ENCODE measurements at regions not wholly inside any gene's neighbourhood (a gene's known extent, or its start where the extent isn't known, plus 50 kb on each side); places are given as distances from the start of the nearest gene placed in this dataset.

- TF ChIP-seq HMGN3 (IDR thresholded peaks at IDR 0.05; ENCODE audit: borderline replicate concordance, extremely low read depth, insufficient read length, low read depth, low read length) (no peak), ZNF717 (CRISPR knock-in tag; IDR thresholded peaks at IDR 0.05) (no peak)
Observed at GRCh38 chr6:119915971-119916370, 566.4 kb upstream of the MAN1A1 start (continued).

GRCh38 chr6:119908157-119908556, 558.6 kb upstream of the MAN1A1 start:
- no peaks in the 10 kb centered on the region for H3K36me3 ChIP-seq (ENCODE audit: control insufficient read depth, insufficient read depth, low read length)
- no peak for ATAC-seq
- intact Hi-C loops (cut with micrococcal nuclease), result no loop called here
- CTCF ChIA-PET (ENCODE audit: low intra/inter-chr PET ratio), result no interaction called here
- no peak overlapping the region for H3K9ac ChIP-seq (ENCODE audit: insufficient read depth in 1 of 2, low read depth in 2 of 2, low read length in 2 of 2)
- FAIRE-seq, result no peak
- H3K4me1 ChIP-seq (replicated peaks in 1 of 2; ENCODE audit: control insufficient read depth in 2 of 2, insufficient read depth in 2 of 2, low read length in 2 of 2), result no peaks in the 10 kb centered on the region
- no peak for DNase-seq (ENCODE audit: extremely low read depth in 1 of 4, low spot score in 3 of 4)
- in situ Hi-C loops (cut with MboI), result no loop called here
- no peaks in the 10 kb centered on the region for H3K27me3 ChIP-seq (ENCODE audit: control insufficient read depth in 2 of 2, insufficient read depth in 2 of 2, low read length in 2 of 2)
- POLR2A ChIA-PET, result no interaction called here
- no peaks in the 10 kb centered on the region for H3K9me1 ChIP-seq (ENCODE audit: control insufficient read depth, insufficient read depth, low read length)
- H3K79me2 ChIP-seq (ENCODE audit: control insufficient read depth, insufficient read depth, low read length), result no peaks in the 10 kb centered on the region
- TF ChIP-seq RBM15 (IDR thresholded peaks at IDR 0.05; ENCODE audit: insufficient read depth, low read length), result no peak
- no peak for TF ChIP-seq FOXO4 (CRISPR knock-in tag; IDR thresholded peaks at IDR 0.05)
- no peak for TF ChIP-seq MEF2D (tag; conservative IDR thresholded peaks at IDR 0.05; ENCODE audit: low read depth)
- no peak for TF ChIP-seq RREB1 (CRISPR knock-in tag; IDR thresholded peaks at IDR 0.05)
- no peak overlapping the region for H3K4me3 ChIP-seq
- BruUV-seq (replicated peaks), result no TSS peak
- no peaks in the 10 kb centered on the region for H4K20me1 ChIP-seq (replicated peaks; ENCODE audit: control insufficient read depth, insufficient read depth, low read length)
- H3K9me3 ChIP-seq (replicated peaks; ENCODE audit: control insufficient read depth, insufficient read depth, low read depth, low read length), result no peaks in the 10 kb centered on the region
- no peak overlapping the region for H3K4me2 ChIP-seq (ENCODE audit: insufficient read depth, low read length)
- H2AFZ ChIP-seq (ENCODE audit: low read depth, low read length), result no peak overlapping the region
- WGBS (ENCODE audit: insufficient coverage, low coverage, missing lambda C conversion rate), result 0% methylated on average over 3 of the region's 3 CpGs
- no peak overlapping the region for H3K27ac ChIP-seq (ENCODE audit: extremely low read depth, low read depth, low read length)
